ENCODE measurements at regions not wholly inside any gene's neighbourhood (a gene's known extent, or its start where the extent isn't known, plus 50 kb on each side); places are given as distances from the start of the nearest gene placed in this dataset.

GRCh38 chr5:175082866-175083590 is 358.6 kb downstream of the MSX2 start:
- no peak for TF ChIP-seq CTCF (conservative IDR thresholded peaks at IDR 0.05; ENCODE audit: low read length)
- TF ChIP-seq EZH2phosphoT487 (IDR thresholded peaks at IDR 0.05; ENCODE audit: borderline replicate concordance, low read depth, low read length): no peak
